ENCODE measurements at regions not wholly inside any gene's neighbourhood (a gene's known extent, or its start where the extent isn't known, plus 50 kb on each side); places are given as distances from the start of the nearest gene placed in this dataset.

DNA sequence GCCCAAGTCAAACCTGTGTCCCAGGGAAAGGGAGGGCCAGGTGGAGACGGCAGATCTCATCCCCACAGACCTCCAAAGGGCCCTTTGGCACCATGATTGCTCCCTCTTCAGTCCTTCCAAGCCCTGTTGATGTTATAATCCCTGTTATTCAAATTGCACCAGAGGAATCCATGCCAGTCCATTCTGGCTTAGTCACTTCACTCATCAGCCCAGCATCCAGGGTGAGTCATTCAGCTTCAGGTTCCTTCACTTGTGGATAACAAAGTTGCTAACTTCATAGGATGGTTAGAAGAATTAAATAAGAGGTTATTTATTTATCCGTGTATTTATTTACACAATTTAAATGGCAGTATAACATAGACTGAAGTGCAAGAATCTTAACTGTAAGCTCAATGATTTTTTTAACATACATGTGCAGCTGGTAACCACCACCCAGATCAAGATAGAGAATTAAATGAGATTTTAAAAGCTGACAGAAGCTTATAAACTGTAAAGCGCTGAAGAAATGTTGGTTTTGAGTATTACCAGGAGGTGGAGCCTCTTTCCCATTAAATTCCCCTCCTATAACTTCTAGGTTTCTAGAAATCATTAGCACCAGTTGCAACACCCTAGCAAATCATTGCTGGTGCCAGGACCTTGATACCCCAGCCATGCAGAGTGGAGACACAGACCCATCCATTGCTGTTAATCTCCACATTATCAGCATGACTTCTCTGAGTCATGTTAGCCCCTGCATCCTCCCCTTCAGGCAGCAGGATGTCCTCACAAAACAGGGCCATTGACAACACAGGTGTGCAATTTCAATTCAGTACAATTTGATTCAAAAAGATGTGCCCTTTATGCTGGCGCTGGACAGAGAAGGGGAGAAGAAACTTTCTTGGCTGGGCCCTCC, 77.4 kb downstream of the SEC61B start:
- Histone ChIP-seq H2BK15ac (ENCODE audit: low read length) (no peak overlapping the region), H3K79me1 (ENCODE audit: low read depth, low read length) (no peaks in the 10 kb centered on the region), H2BK5ac (ENCODE audit: low read depth, low read length) (peak overlapping the region; percentile 17; the same call in 1 of the 2 replicates), H4K8ac (ENCODE audit: extremely low read depth, insufficient read depth, low read length) (no peak overlapping the region), H4K91ac (replicated peaks; ENCODE audit: insufficient read length, low read length) (no peak overlapping the region), H3K4ac (replicated peaks; ENCODE audit: insufficient read length, low read depth, low read length) (no peak overlapping the region), H3K36me3 (ENCODE audit: control insufficient read depth in 2 of 4, insufficient read depth in 4 of 4, low read length in 3 of 4) (no peaks in the 10 kb centered on the region), H2AK5ac (ENCODE audit: low read depth, low read length) (no peak overlapping the region), H3K9me3 (ENCODE audit: insufficient read depth in 2 of 2, low read depth in 1 of 2, low read length in 1 of 2) (no peaks in the 10 kb centered on the region), H3K23me2 (ENCODE audit: low read depth, low read length) (no peaks in the 10 kb centered on the region; the same call in 1 of the 2 replicates), H3K14ac (ENCODE audit: insufficient read length) (no peak overlapping the region), H3K18ac (ENCODE audit: extremely low read depth, low read length) (no peak overlapping the region), H3K27ac (ENCODE audit: low read depth, low read length) (no peak overlapping the region), H4K20me1 (replicated peaks in 1 of 2; ENCODE audit: control insufficient read depth in 1 of 2, insufficient read depth in 2 of 2, low read length in 2 of 2) (no peaks in the 10 kb centered on the region), H3K27me3 (replicated peaks in 1 of 4; ENCODE audit: control insufficient read depth in 3 of 4, extremely low read depth in 1 of 4, insufficient read depth in 3 of 4, low read length in 3 of 4) (no peaks in the 10 kb centered on the region), H3K23ac (ENCODE audit: insufficient read length) (no peak overlapping the region), H3K4me2 (ENCODE audit: insufficient read depth in 1 of 2, low read depth in 2 of 2, low read length in 2 of 2) (no peak overlapping the region), H3K4me3 (ENCODE audit: extremely low read depth in 1 of 4, insufficient read depth in 2 of 4, low read depth in 3 of 4, low read length in 4 of 4) (no peak overlapping the region), H3K9ac (replicated peaks in 1 of 4; ENCODE audit: extremely low read depth in 1 of 4, low read depth in 3 of 4, low read length in 3 of 4) (no peak overlapping the region), H4K5ac (ENCODE audit: insufficient read length, low read depth, low read length) (no peak overlapping the region), H3K79me2 (ENCODE audit: control insufficient read depth in 1 of 2, insufficient read depth in 2 of 2, low read length in 2 of 2) (no peaks in the 10 kb centered on the region), H2BK20ac (ENCODE audit: low read length) (peak overlapping the region; percentile 22; the same call in 1 of the 2 replicates), H3K56ac (replicated peaks; ENCODE audit: insufficient read length, low read depth, low read length) (no peak overlapping the region), H3K4me1 (replicated peaks in 1 of 4; ENCODE audit: control insufficient read depth in 3 of 4, insufficient read depth in 4 of 4, low read length in 3 of 4) (peaks cover 0 to 10% (median 5%) of the 10 kb centered on the region in 4 experiments), H2AFZ (ENCODE audit: low read length) (no peak overlapping the region), H2BK120ac (replicated peaks; ENCODE audit: low read depth, low read length) (no peak overlapping the region), H2BK12ac (ENCODE audit: low read depth, low read length) (peak overlapping the region; percentile 78)
- no peak for DNase-seq (ENCODE audit: low read depth in 1 of 2, low spot score in 2 of 2)
- ChIA-PET CTCF (ENCODE audit: partially characterized antibody) (interaction anchor here (0.7 to 2.0 kb wide), 10 partner anchors 10 to 576 kb away, joined by 3 to 6 read pairs (median 3); no protein-coding TSS in a partner anchor), POLR2A (ENCODE audit: partially characterized antibody) (no interaction called here)
- WGBS, 2 experiments (ENCODE audit: extremely low coverage in 1 of 2, insufficient coverage in 1 of 2, insufficient read length in 1 of 2, insufficient replicate concordance in 2 of 2, low coverage in 1 of 2, low lambda C conversion rate in 2 of 2, missing lambda C conversion rate in 1 of 2) = 75% methylated on average over 4 of the region's 4 CpGs; no CpG with 5 or more reads in 1 of the 2 experiments
- FAIRE-seq = peak; percentile 50
- TF ChIP-seq, protein P1, sequence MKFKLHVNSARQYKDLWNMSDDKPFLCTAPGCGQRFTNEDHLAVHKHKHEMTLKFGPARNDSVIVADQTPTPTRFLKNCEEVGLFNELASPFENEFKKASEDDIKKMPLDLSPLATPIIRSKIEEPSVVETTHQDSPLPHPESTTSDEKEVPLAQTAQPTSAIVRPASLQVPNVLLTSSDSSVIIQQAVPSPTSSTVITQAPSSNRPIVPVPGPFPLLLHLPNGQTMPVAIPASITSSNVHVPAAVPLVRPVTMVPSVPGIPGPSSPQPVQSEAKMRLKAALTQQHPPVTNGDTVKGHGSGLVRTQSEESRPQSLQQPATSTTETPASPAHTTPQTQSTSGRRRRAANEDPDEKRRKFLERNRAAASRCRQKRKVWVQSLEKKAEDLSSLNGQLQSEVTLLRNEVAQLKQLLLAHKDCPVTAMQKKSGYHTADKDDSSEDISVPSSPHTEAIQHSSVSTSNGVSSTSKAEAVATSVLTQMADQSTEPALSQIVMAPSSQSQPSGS (IDR thresholded peaks at IDR 0.05; ENCODE audit: low read length) = no peak
- TF ChIP-seq, protein P2, sequence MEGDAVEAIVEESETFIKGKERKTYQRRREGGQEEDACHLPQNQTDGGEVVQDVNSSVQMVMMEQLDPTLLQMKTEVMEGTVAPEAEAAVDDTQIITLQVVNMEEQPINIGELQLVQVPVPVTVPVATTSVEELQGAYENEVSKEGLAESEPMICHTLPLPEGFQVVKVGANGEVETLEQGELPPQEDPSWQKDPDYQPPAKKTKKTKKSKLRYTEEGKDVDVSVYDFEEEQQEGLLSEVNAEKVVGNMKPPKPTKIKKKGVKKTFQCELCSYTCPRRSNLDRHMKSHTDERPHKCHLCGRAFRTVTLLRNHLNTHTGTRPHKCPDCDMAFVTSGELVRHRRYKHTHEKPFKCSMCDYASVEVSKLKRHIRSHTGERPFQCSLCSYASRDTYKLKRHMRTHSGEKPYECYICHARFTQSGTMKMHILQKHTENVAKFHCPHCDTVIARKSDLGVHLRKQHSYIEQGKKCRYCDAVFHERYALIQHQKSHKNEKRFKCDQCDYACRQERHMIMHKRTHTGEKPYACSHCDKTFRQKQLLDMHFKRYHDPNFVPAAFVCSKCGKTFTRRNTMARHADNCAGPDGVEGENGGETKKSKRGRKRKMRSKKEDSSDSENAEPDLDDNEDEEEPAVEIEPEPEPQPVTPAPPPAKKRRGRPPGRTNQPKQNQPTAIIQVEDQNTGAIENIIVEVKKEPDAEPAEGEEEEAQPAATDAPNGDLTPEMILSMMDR (IDR thresholded peaks at IDR 0.05; ENCODE audit: control extremely low read depth in 1 of 3, insufficient read depth in 1 of 3, low read depth in 1 of 3, low read length in 3 of 3) = peak in 2 of 3 experiments; percentile 17 to 25; a peak in 2 of 4 replicates
- no peak for TF ChIP-seq SP1 (IDR thresholded peaks at IDR 0.05; ENCODE audit: low read depth, low read length)
- no peak for TF ChIP-seq NRF1 (IDR thresholded peaks at IDR 0.05; ENCODE audit: low read depth, low read length)
- TF ChIP-seq TEAD4 (IDR thresholded peaks at IDR 0.05; ENCODE audit: low read depth, low read length) = no peak
- TF ChIP-seq CHD2 (IDR thresholded peaks at IDR 0.05; ENCODE audit: low read length) = no peak
- peak; percentile 27; the same call in 1 of the 2 replicates for TF ChIP-seq CEBPB (IDR thresholded peaks at IDR 0.05; ENCODE audit: low read depth, low read length)
- no peak for TF ChIP-seq BRCA1 (IDR thresholded peaks at IDR 0.05; ENCODE audit: low read depth, low read length)
